Jurkat, Clone E6-1 (cell line): ENCODE measurements at regions not wholly inside any gene's neighbourhood (a gene's known extent, or its start where the extent isn't known, plus 50 kb on each side); places are given as distances from the start of the nearest gene placed in this dataset.
"Not testable (repeated sequence)": the region's sequence is repeated elsewhere in the genome, so short reads cannot be mapped to it uniquely, and the experiment has no call there.

Source experiments
- DNase-seq: peaks from one replicate; pipeline ENCODE4 v3.0.0-alpha.2; 2011; ENCODE audit warnings: low read depth, low spot score
- H3K4me3 ChIP-seq: 2 replicates; pipeline ENCODE4 v1.5.1; 2011; ENCODE audit warnings: mild to moderate bottlenecking, low read length, control low read depth, moderate library complexity

GRCh38 chr12:34097213-34097612, 74.9 kb downstream of the ALG10 start:
- H3K4me3 ChIP-seq, result no peak overlapping the region
- DNase-seq, result no peak

- DNase-seq, result no peak
- no peak overlapping the region for H3K4me3 ChIP-seq
These were observed 83.2 kb downstream of the ALG10 start for GRCh38 chr12:34105392-34105933.

GRCh38 chr12:34106172-34106571, 83.9 kb downstream of the ALG10 start:
- DNase-seq, result no peak
- no peak overlapping the region for H3K4me3 ChIP-seq

GRCh38 chr12:34107016-34107415, 84.7 kb downstream of the ALG10 start:
- H3K4me3 ChIP-seq, result no peak overlapping the region

GRCh38 chr12:34107781-34108404, 85.6 kb downstream of the ALG10 start:
- no peak for DNase-seq

More at GRCh38 chr12:34107016-34107415, 84.7 kb downstream of the ALG10 start:
- no peak for DNase-seq

GRCh38 chr12:34108405-34108803, 86.1 kb downstream of the ALG10 start:
- no peak for DNase-seq
- no peak overlapping the region for H3K4me3 ChIP-seq

More at GRCh38 chr12:34107781-34108404, 85.6 kb downstream of the ALG10 start:
- H3K4me3 ChIP-seq, result no peak overlapping the region

GRCh38 chr12:34108967-34109366, 86.7 kb downstream of the ALG10 start:
- H3K4me3 ChIP-seq, result no peak overlapping the region
- no peak for DNase-seq

GRCh38 chr12:34109390-34109789, 87.1 kb downstream of the ALG10 start:
- DNase-seq, result no peak
- no peak overlapping the region for H3K4me3 ChIP-seq

GRCh38 chr12:34109909-34110531, 87.7 kb downstream of the ALG10 start:
- H3K4me3 ChIP-seq, DNase-seq: not testable (repeated sequence)

- no peak overlapping the region for H3K4me3 ChIP-seq
- no peak for DNase-seq
These were observed 97.1 kb downstream of the ALG10 start for GRCh38 chr12:34119366-34119765.

GRCh38 chr12:34121360-34121759, 99.1 kb downstream of the ALG10 start:
- no peak overlapping the region for H3K4me3 ChIP-seq
- DNase-seq, result no peak

GRCh38 chr12:34123092-34123491, 100.8 kb downstream of the ALG10 start:
- peak; percentile 48 for DNase-seq
- not testable (repeated sequence) for H3K4me3 ChIP-seq

GRCh38 chr12:34124608-34125007, 102.3 kb downstream of the ALG10 start:
- H3K4me3 ChIP-seq, result no peak overlapping the region
- DNase-seq, result no peak

GRCh38 chr12:34126239-34126641, 103.9 kb downstream of the ALG10 start:
- DNase-seq, result no peak
- H3K4me3 ChIP-seq, result no peak overlapping the region

GRCh38 chr12:34126805-34127204, 104.5 kb downstream of the ALG10 start:
- H3K4me3 ChIP-seq, result no peak overlapping the region
- DNase-seq, result no peak

- DNase-seq, H3K4me3 ChIP-seq: not testable (repeated sequence)
These were observed 105.1 kb downstream of the ALG10 start for GRCh38 chr12:34127379-34127778.

GRCh38 chr12:34142430-34142829, 120.1 kb downstream of the ALG10 start:
- H3K4me3 ChIP-seq, result no peak overlapping the region
- DNase-seq, result no peak

GRCh38 chr12:34151019-34151418, 128.7 kb downstream of the ALG10 start:
- no peak for DNase-seq
- H3K4me3 ChIP-seq, result no peak overlapping the region

GRCh38 chr12:34163443-34163842, 141.1 kb downstream of the ALG10 start:
- H3K4me3 ChIP-seq, result no peak overlapping the region

GRCh38 chr12:34166427-34167060, 144.2 kb downstream of the ALG10 start:
- DNase-seq, result no peak
- no peak overlapping the region for H3K4me3 ChIP-seq

More at GRCh38 chr12:34163443-34163842, 141.1 kb downstream of the ALG10 start:
- DNase-seq, result no peak
